ENCODE measurements at regions not wholly inside any gene's neighbourhood (a gene's known extent, or its start where the extent isn't known, plus 50 kb on each side); places are given as distances from the start of the nearest gene placed in this dataset.
"Not testable (repeated sequence)": the region's sequence is repeated elsewhere in the genome, so short reads cannot be mapped to it uniquely, and the experiment has no call there.

- DNase-seq: no peak
Measured at GRCh38 chr16:85240982-85241924, 129.0 kb upstream of the CIBAR2 start.

GRCh38 chr16:85242140-85242539 lies 129.9 kb upstream of the CIBAR2 start:
- no peak for DNase-seq

GRCh38 chr16:85243308-85243707 lies 131.0 kb upstream of the CIBAR2 start:
- DNase-seq: no peak

GRCh38 chr16:85244452-85244851 lies 132.2 kb upstream of the CIBAR2 start:
- not testable (repeated sequence) for DNase-seq

GRCh38 chr16:85245307-85246172 lies 133.3 kb upstream of the CIBAR2 start:
- DNase-seq: peak; percentile 55

- DNase-seq: no peak
Measured at GRCh38 chr16:85246473-85246872, 134.2 kb upstream of the CIBAR2 start.

GRCh38 chr16:85246973-85247372 lies 134.7 kb upstream of the CIBAR2 start:
- DNase-seq: no peak

GRCh38 chr16:85248342-85248741 lies 136.1 kb upstream of the CIBAR2 start:
- DNase-seq: no peak

GRCh38 chr16:85248857-85249256 lies 136.6 kb upstream of the CIBAR2 start:
- no peak for DNase-seq

GRCh38 chr16:85249418-85250146 lies 137.3 kb upstream of the CIBAR2 start:
- DNase-seq: no peak

GRCh38 chr16:85250147-85250463 lies 137.8 kb upstream of the CIBAR2 start:
- DNase-seq: no peak

- no peak for DNase-seq
Measured at GRCh38 chr16:85250609-85251223, 138.4 kb upstream of the CIBAR2 start.

GRCh38 chr16:85251225-85251760 lies 139.0 kb upstream of the CIBAR2 start:
- DNase-seq: no peak

- no peak for DNase-seq
Measured at GRCh38 chr16:85252014-85252413, 139.7 kb upstream of the CIBAR2 start.

- no peak for DNase-seq
Measured at GRCh38 chr16:85252461-85252860, 140.2 kb upstream of the CIBAR2 start.

GRCh38 chr16:85253084-85253941 lies 141.0 kb upstream of the CIBAR2 start:
- DNase-seq: peak; percentile 73

- DNase-seq: no peak
Measured at GRCh38 chr16:85254051-85254450, 141.8 kb upstream of the CIBAR2 start.

GRCh38 chr16:85254921-85255320 lies 142.6 kb upstream of the CIBAR2 start:
- DNase-seq: no peak

GRCh38 chr16:85255777-85256176 lies 143.5 kb upstream of the CIBAR2 start:
- no peak for DNase-seq

- no peak for DNase-seq
Measured at GRCh38 chr16:85256190-85256739, 144.0 kb upstream of the CIBAR2 start.

- no peak for DNase-seq
Measured at GRCh38 chr16:85257483-85257882, 145.2 kb upstream of the CIBAR2 start.
